Glomerular visceral epithelial cell (primary cell): ENCODE measurements at regions not wholly inside any gene's neighbourhood (a gene's known extent, or its start where the extent isn't known, plus 50 kb on each side); places are given as distances from the start of the nearest gene placed in this dataset.

ENCODE experiments used
- DNase-seq: peaks from one replicate; pipeline ENCODE4 v3.0.0-alpha.2; 2016; ENCODE audit errors: extremely low spot score

- no peak for DNase-seq
Observed at GRCh38 chr6:135798751-135799515, 52.6 kb upstream of the PDE7B start.
